ENCODE measurements at regions not wholly inside any gene's neighbourhood (a gene's known extent, or its start where the extent isn't known, plus 50 kb on each side); places are given as distances from the start of the nearest gene placed in this dataset.

DNA sequence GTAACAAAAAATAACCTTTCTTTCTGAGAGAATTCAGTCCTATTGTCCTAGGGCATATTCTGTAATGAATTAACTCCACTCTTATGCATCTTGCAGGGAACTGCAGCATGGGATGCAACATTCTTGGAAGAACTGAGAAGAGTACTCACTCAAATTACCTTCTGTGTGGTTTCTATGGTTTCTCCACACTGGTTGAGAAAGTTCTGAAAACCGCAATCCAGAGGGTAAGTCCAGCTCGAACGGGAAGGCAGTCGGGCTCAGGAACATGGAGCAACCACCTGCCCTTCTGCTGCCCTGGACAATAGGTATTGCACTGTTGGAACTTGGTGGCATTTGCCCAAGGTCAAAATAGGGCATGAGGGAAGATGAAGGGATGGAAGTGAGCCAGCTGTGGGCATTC, 59.6 kb upstream of the CDK13 start:
- no peak for DNase-seq (ENCODE audit: low read depth)

DNA sequence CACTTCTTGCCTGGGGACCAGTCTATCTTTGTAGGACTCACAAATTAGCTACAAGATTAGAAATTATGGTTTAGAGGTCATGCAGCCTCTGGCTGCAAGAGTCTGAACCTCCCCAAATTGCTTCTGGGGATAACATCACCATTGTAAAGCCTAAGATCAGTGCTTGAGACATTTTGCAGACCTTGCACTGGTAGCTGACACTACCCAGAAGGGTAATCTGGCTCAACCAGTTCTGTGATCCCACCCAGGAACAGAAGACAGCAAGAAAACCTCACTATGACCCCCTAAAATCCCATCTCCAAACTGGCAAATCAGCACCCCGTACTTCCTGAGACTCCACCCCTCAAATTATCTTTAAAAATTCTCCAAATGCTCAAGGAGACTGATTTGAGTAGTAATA, 58.2 kb upstream of the CDK13 start:
- DNase-seq (ENCODE audit: low read depth) = no peak

DNA sequence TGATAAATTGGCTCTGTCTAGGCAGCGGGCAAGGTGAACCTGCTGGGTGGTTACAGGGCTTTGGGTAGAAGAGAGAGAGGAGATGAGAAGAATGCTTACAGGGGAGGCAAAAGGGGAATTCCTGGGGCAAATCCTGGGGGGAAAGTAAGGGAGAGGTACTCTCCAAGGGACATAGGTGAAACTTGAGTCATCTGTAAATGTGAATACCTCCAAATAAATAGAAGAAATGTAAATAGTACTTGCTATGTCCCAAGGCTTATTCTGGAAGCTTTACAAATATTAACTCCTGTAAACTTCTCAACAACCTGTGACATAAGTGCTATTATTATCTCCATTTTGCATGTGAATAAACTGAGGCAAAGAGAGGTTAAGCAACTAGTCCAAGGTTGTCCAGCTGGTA, 57.7 kb upstream of the CDK13 start:
- DNase-seq (ENCODE audit: low read depth) = no peak

DNA sequence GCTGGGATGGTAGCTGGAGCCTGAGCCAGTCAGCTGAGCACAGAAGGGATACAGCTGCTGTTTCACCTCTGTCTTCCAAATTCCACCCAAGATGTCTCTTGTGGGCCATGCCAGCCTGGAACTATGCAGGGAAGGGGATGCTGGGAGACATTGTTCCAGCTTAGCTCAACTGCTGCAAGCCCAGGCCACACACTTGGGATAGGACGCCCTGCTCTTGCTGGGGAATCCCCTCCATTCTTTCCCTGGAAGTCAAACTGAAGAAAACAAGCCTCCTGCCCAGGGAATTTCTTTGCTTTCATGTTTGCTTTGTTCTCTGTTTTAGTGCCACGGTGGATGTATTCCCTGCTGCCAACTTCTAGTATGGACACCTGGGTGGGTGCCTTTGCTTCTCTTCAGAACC, 55.2 kb upstream of the CDK13 start:
- no peak for DNase-seq (ENCODE audit: low read depth)

DNA sequence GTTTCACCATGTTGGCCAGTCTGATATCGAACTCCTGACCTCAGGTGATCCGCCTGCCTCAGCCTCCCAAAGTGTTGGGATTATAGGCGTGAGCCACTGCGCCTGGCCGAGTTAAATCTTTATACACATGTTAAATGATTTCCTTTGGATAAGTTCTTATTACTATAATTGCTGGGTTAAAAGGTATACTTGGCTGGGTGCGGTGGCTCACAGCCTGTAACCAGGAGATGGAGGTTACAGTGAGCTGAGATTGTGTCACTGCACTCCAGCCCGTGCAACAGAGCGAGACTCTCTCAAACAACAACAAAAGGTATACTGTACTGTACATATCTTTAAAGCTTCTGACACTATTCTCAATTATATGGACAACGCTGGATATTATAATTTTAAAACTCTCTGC, 53.2 kb upstream of the CDK13 start:
- DNase-seq (ENCODE audit: low read depth) = no peak

DNA sequence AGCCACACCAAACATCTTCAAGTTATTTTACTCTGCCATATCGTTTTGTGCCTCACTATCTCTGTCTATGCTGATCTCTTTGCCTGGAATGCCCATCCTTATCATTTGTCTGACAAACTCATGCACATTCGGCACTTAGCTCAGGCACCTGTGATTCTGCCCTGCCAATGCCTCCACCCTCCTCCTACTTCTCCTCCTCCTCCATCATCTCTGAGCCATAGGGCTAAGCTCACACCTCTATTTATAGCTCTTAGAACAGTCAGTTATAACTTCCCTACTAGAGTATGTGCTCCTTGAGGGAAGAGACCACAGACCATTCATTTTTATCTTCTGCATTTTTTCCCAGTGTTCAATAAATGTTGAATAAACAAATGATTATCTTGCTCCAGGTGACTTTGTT, 51.2 kb upstream of the CDK13 start:
- DNase-seq (ENCODE audit: low read depth) = no peak
